ENCODE measurements at regions not wholly inside any gene's neighbourhood (a gene's known extent, or its start where the extent isn't known, plus 50 kb on each side); places are given as distances from the start of the nearest gene placed in this dataset.

DNA sequence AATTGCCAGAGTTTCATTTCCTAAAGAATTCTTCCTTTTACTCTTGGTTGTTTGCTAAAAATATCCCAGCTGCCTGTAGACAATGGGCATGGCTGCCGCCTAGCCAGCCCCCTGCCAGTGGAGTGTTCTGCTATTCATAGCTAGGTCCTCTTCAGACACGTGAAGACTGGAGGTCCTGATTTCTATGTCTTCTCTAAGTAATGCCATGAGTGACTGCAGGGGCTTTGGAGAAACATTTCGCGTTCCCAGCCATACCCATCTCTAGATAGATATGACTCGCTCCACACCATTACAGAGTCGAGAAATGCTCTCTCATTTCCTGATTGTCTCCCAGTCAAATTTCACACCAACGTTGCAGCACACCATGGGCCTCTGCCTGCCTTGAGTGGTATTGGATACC is 99.5 kb upstream of the BACE2 start:
- Histone ChIP-seq H2BK120ac (ENCODE audit: low read depth, low read length, poor library complexity, severe bottlenecking) (no peak overlapping the region), H3K23me2 (ENCODE audit: insufficient read length, low read depth, low read length, poor library complexity, severe bottlenecking) (no peaks in the 10 kb centered on the region), H3K23ac (ENCODE audit: insufficient read length, low read depth, low read length) (no peak overlapping the region), H3K18ac (ENCODE audit: insufficient read length, low read depth, low read length) (no peak overlapping the region), H3K79me1 (ENCODE audit: insufficient read depth, low read depth, low read length, poor library complexity, severe bottlenecking) (no peaks in the 10 kb centered on the region), H2BK12ac (ENCODE audit: insufficient read length, low read depth, low read length) (no peak overlapping the region), H3K4me1 (ENCODE audit: insufficient read depth, low read length) (no peaks in the 10 kb centered on the region; the same call in 1 of the 2 replicates), H2BK20ac (ENCODE audit: low read depth, low read length, poor library complexity, severe bottlenecking) (no peak overlapping the region), H3K9ac (ENCODE audit: extremely low read depth, insufficient read length, low read length) (no peak overlapping the region), H2BK5ac (ENCODE audit: insufficient read length, low read length) (no peak overlapping the region), H4K5ac (ENCODE audit: insufficient read length, low read depth, low read length) (no peak overlapping the region), H2AK5ac (ENCODE audit: insufficient read length, low read length) (no peak overlapping the region), H2BK15ac (ENCODE audit: low read depth, low read length) (no peak overlapping the region), H4K20me1 (ENCODE audit: control insufficient read depth, insufficient read depth, insufficient read length) (no peaks in the 10 kb centered on the region), H3K27ac (ENCODE audit: insufficient read length, low read depth, low read length) (no peak overlapping the region), H4K91ac (ENCODE audit: insufficient read length, low read depth, low read length) (no peak overlapping the region), H2AFZ (ENCODE audit: low read length) (no peak overlapping the region), H3K56ac (ENCODE audit: insufficient read length, low read depth, low read length) (no peak overlapping the region), H3K4me2 (ENCODE audit: insufficient read depth, insufficient read length, low read length) (peak overlapping the region; percentile 29), H3T11ph (ENCODE audit: low read length) (no peak overlapping the region), H3K27me3 (ENCODE audit: insufficient read depth, low read length) (no peaks in the 10 kb centered on the region), H3K9me3 (ENCODE audit: control insufficient read depth, low read depth, low read length) (no peaks in the 10 kb centered on the region), H3K79me2 (ENCODE audit: insufficient read depth, low read length) (no peaks in the 10 kb centered on the region), H3K4ac (ENCODE audit: low read depth, low read length) (no peak overlapping the region), H4K8ac (replicated peaks; ENCODE audit: insufficient read length, low read depth, low read length) (no peak overlapping the region), H3K14ac (ENCODE audit: insufficient read depth, low read length) (no peak overlapping the region)
- peak overlapping the region; percentile 54 to 67 for H3K4me3 Mint-ChIP-seq
- peaks cover 28 to 29% of the 10 kb centered on the region in 2 experiments for H3K4me1 Mint-ChIP-seq
- no peak for DNase-seq
- TF ChIP-seq, protein P1, sequence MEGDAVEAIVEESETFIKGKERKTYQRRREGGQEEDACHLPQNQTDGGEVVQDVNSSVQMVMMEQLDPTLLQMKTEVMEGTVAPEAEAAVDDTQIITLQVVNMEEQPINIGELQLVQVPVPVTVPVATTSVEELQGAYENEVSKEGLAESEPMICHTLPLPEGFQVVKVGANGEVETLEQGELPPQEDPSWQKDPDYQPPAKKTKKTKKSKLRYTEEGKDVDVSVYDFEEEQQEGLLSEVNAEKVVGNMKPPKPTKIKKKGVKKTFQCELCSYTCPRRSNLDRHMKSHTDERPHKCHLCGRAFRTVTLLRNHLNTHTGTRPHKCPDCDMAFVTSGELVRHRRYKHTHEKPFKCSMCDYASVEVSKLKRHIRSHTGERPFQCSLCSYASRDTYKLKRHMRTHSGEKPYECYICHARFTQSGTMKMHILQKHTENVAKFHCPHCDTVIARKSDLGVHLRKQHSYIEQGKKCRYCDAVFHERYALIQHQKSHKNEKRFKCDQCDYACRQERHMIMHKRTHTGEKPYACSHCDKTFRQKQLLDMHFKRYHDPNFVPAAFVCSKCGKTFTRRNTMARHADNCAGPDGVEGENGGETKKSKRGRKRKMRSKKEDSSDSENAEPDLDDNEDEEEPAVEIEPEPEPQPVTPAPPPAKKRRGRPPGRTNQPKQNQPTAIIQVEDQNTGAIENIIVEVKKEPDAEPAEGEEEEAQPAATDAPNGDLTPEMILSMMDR (conservative IDR thresholded peaks at IDR 0.05), result no peak
- 0 out of 7 replicates have a peak overlapping the region, but pooled peaks of 1 of the 3 experiments have one; percentile 41 for H3K27ac Mint-ChIP-seq
- H3K9me3 Mint-ChIP-seq, result no peaks in the 10 kb centered on the region
- H3K36me3 Mint-ChIP-seq (ENCODE audit: insufficient read depth in 1 of 3, low read depth in 3 of 3), result no peaks in the 10 kb centered on the region
- no CpG with 5 or more reads among the region's 7 CpGs for WGBS (ENCODE audit: extremely low coverage, insufficient read length, low lambda C conversion rate)
- H3K27me3 Mint-ChIP-seq (ENCODE audit: low read depth), result peaks cover 9% of the 10 kb centered on the region

Measured in H9 (cell line).